ENCODE measurements at regions not wholly inside any gene's neighbourhood (a gene's known extent, or its start where the extent isn't known, plus 50 kb on each side); places are given as distances from the start of the nearest gene placed in this dataset.

DNA sequence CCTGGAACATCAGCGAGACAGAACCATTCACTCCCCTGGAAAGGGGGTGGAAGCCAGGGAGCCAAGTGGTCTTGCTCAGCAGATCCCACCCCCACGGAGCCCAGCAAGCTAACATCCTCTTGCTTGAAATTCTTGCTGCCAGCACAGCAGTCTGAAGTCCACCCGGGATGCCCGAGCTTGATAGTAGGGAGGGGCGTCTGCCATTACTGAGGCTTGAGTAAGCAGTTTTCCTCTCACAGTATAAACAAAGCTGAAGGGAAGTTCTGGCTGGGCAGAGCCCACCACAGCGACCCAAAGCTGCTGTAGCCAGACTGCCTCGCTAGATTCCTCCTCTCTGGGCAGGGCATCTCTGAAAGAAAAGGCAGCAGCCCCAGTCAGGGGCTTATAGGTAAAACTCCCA lies 764.8 kb upstream of the LUZP2 start:
- no peak overlapping the region for H3K27ac ChIP-seq
- TF ChIP-seq, protein P1, sequence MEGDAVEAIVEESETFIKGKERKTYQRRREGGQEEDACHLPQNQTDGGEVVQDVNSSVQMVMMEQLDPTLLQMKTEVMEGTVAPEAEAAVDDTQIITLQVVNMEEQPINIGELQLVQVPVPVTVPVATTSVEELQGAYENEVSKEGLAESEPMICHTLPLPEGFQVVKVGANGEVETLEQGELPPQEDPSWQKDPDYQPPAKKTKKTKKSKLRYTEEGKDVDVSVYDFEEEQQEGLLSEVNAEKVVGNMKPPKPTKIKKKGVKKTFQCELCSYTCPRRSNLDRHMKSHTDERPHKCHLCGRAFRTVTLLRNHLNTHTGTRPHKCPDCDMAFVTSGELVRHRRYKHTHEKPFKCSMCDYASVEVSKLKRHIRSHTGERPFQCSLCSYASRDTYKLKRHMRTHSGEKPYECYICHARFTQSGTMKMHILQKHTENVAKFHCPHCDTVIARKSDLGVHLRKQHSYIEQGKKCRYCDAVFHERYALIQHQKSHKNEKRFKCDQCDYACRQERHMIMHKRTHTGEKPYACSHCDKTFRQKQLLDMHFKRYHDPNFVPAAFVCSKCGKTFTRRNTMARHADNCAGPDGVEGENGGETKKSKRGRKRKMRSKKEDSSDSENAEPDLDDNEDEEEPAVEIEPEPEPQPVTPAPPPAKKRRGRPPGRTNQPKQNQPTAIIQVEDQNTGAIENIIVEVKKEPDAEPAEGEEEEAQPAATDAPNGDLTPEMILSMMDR (IDR thresholded peaks at IDR 0.05), result no peak
- TF ChIP-seq ZFX (IDR thresholded peaks at IDR 0.05; ENCODE audit: borderline replicate concordance), result no peak

DNA sequence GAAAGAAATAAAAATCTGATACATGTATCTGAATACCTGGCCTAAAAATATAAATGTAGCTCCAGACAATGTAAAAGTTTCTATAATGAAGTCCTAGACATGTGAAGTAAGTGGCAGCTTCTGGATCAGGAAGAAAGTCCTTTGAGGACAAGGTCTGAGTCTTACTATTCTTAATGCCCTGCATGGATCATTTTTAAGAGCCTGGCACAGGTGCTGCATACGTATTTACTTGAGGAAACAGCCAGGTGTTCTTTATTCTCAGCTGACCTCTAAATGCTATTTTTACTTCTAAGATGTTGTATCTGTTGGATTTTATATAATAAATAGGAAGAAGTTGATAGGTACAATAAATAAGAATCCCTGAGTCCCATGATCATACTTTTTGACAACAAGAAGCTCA lies 750.0 kb upstream of the LUZP2 start:
- TF ChIP-seq, protein P1 (IDR thresholded peaks at IDR 0.05), result no peak
- TF ChIP-seq ZFX (IDR thresholded peaks at IDR 0.05; ENCODE audit: borderline replicate concordance), result no peak
- no peak overlapping the region for H3K27ac ChIP-seq

DNA sequence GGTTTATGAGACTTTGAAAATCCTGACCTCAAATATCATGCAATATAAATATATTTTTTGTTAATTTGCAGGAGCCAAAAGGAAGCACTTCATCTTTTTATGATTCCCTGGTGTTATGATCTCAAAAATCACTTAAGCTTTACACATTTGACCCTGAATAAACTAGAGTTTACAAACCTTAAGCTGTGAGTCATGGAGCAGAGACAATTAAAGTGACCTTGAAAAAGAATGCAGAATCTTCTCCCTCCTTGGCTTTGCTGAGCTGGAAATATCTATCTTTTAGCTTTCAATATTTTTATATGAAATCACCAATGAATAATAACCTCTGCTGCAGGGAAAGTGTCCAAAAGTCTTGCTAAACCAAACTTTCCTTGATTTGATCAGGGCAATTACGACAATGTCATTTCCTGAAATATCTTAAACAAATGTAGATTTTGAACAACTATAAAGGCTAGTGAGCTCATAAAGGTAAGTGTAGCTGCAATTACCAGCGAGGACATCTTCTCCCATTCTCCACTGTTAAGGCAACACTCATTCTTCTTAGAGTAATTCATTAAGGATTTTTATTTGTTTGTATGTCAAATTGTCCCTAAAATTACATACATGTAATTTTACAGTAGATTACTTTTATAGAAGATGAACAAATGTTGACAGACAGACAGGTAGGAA lies 747.0 kb upstream of the LUZP2 start:
- TF ChIP-seq, protein P1 (IDR thresholded peaks at IDR 0.05), result no peak
- TF ChIP-seq ZFX (IDR thresholded peaks at IDR 0.05; ENCODE audit: borderline replicate concordance), result no peak
- no peak overlapping the region for H3K27ac ChIP-seq

DNA sequence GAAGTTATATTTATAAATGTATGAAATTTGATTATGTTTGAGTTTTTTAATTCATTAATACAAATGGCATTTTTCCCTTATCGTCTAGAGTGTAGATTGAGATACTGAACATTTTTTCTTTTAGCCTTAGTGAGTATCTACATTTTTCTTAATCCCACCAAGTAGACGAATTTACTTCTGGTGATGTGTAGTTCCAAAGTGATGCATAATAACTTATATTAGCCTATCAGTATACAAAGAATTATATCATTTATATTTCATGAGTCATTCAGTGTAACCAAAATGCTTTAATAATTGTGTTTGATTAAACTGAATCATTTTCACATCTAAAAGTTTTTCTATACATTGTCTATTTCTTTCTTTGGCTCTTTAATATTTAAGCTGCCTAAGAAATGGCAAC lies 745.6 kb upstream of the LUZP2 start:
- no peak overlapping the region for H3K27ac ChIP-seq
- TF ChIP-seq ZFX (IDR thresholded peaks at IDR 0.05; ENCODE audit: borderline replicate concordance), result no peak
- TF ChIP-seq, protein P1 (IDR thresholded peaks at IDR 0.05), result no peak

DNA sequence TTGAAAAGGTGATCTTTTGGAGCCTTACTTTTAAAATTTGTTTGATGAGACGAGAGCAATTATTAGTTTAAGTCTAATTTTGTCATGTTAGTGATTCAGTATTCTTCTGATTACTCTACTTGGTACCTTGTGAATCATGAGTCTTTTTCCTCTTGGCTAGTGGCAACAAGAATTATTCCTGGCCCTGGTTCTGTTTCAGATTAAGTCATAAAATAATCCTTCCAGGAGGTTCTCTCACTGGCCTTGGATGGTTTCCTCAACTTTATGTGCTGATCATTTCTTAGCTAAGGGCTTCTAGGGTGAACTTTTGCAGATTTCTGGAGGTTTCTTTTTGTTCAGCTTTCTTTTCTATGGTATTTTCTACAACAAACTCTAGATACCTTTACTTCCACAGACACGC lies 741.8 kb upstream of the LUZP2 start:
- H3K27ac ChIP-seq, result no peak overlapping the region
- TF ChIP-seq, protein P1 (IDR thresholded peaks at IDR 0.05), result no peak
- TF ChIP-seq ZFX (IDR thresholded peaks at IDR 0.05; ENCODE audit: borderline replicate concordance), result no peak

DNA sequence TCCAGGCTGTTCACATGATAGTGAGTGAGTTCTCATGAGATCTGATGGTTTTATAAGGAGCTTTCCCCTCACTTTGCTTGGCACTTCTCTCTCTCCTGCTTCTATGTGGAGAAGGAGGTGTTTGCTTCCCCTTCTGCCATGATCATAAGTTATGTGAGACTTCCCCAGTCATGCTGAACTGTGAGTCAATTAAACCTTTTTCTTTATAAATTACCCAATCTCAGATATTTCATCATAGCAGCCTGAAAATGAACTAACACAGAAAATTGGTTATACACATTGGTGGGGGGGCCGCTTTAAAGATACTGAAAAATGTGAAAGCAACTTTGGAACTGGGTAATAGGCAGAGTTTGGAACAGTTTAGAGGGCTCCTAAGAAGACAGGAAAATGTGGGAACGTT lies 741.1 kb upstream of the LUZP2 start:
- TF ChIP-seq ZFX (IDR thresholded peaks at IDR 0.05; ENCODE audit: borderline replicate concordance), result no peak
- TF ChIP-seq, protein P1 (IDR thresholded peaks at IDR 0.05), result no peak
- H3K27ac ChIP-seq, result no peak overlapping the region

DNA sequence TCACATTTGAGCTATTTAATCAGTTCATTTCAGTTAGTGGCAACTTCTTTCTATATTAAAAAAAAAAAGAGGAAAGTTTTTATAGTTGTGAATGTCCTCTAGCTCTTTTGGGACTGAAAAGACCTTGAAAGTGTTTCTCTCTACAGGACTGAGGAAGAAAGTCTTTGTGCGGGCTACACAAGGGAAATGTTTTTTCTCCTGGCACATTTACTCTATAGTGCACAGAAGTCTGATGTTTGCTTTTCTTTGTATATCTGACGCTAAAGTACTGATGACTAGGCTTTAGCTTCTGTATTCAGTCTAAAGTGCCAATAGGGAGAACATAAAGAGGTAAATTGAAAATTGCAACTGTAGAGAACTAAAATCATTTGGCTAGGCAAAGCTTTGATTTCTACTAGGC lies 737.4 kb upstream of the LUZP2 start:
- TF ChIP-seq, protein P1 (IDR thresholded peaks at IDR 0.05), result no peak
- TF ChIP-seq ZFX (IDR thresholded peaks at IDR 0.05; ENCODE audit: borderline replicate concordance), result no peak
- H3K27ac ChIP-seq, result no peak overlapping the region
